ENCODE measurements at regions not wholly inside any gene's neighbourhood (a gene's known extent, or its start where the extent isn't known, plus 50 kb on each side); places are given as distances from the start of the nearest gene placed in this dataset.

DNA sequence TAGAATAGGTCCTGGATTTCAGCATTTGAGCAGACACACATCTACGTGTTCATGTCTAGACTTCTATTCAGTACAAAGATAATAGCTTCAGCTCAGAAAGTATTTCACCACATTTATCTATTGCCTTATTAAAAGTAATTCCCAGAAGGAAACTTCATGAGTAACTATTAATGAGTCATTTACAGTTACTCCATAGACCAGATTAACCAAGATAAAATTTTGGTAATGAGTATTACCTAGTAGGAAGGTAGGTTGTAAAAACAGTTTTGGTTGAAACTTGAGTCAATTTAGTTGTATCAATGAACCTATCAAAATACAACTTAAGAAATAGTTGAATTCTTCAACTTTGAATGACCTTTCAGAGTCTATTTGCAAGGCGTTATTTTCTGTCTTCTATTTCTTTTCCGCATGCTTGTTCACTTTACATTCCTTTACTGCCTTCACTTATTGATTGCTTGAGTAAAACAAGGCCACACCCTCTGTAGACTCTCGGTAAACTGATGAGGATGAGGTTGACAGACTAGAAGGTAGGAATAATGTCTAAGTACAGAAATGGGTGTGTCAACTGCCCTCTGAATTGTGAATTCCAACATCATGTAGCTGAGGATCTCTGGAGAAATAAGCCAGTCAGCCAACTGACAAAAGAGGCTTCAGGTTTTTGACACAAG lies 1165.6 kb upstream of the ZEB2 start:
- DNase-seq (ENCODE audit: low read depth in 4 of 4, low spot score in 3 of 4), result no peak

DNA sequence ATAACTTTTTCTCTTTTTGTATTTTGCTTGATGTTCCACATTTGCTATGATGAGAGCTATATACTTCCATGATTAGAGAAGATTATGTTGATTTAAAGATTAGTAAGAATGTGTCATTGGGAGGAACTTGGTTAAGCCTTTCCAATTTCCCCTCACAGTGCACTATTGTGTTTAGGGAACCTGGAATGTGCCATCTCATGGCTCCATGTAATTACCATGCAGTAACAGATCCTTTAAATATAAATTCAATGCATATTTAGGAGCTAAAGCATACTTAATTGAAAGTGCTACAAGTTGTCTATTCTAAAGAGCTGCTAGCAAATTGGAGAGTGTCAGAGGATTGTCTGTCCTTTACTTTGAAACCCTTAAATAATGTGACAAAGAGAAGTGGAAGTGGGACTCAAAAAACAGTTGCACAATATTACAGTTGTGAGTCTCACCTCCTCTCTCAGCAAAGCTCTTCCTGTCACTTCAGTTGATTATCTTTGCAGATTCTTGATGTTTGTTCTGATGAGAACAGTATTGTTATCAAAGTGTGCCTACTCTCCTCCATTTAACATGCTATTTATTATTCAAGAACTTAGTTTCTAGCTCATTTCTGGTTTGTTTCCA lies 1162.7 kb upstream of the ZEB2 start:
- no peak for DNase-seq (ENCODE audit: low read depth in 4 of 4, low spot score in 3 of 4)

DNA sequence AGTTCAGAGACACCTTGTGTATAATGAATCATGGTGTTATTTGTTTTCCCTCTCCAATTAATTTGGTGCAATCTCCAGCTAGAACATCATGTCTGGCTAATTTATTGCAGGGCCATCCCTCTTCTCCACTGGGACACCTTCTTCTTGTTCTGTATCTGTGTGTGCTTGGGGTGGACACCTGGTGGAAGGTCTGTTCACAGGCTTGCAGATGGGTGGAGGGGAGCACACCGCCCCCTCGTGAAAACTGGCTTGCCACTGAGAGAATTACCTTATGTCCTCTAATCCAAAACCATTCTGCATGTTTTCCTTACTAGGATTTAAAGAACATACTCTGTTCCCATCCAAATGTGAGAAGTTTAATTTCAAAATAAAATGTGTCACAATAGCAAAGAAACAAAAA lies 1160.4 kb upstream of the ZEB2 start:
- DNase-seq (ENCODE audit: low read depth in 4 of 4, low spot score in 3 of 4), result no peak

DNA sequence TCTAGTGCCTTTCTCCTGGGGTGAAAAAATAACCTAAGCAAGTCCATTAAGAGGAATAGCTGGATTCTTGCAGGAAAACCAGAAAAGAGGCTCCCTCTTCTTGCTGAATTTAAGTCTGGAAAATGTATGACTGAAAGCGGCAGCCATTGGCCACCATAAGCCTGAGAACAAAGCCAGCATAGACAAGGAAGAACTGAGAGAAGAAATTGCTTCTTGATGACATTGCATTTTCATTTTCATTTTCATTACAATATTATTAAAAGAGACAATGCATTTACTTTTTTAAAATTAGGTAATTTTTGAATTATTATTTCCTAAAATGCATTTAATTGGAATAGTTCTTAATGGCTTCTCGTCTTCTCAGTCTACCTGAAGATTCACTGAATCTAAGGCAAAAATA lies 1157.5 kb upstream of the ZEB2 start:
- DNase-seq (ENCODE audit: low read depth in 4 of 4, low spot score in 3 of 4), result no peak

DNA sequence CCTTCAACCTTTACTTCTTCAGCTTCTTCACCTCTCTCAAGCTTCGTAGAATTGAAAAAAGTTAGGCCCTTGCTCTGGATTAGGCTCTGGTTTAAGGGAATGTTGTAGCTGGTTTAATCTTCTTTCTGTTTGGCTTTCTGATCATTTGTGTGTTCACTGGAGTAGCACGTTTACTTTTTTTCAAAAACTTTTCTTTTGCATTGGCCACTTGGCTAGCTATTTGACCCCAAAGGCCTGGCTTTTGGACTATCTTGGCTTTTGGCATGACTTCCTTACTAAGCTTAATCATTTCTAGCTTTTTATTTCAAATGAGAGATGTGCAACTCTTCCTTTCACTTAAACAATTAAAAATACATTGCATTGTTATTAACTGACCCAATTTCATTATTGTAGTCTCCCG lies 1154.8 kb upstream of the ZEB2 start:
- no peak for DNase-seq (ENCODE audit: low read depth in 4 of 4, low spot score in 3 of 4)

DNA sequence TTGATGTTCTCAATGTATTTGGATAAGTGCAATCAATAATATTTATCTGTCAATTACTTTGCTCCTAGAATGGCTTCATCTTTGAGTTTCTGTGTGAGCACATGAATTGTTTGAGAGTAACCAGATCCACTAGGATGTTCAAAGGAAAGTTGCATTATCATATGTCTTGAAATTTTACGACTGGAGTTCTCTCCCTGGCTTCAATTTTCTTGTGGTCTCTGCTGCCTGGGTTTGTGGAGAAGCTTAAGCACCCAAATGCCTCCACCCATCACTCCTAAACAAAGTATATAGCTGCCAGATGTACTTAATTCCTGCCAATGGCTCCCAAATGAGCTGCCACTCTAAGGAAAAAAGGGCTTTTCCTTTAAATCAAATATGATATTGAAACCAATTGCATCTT lies 1149.4 kb upstream of the ZEB2 start:
- DNase-seq (ENCODE audit: low read depth in 4 of 4, low spot score in 3 of 4), result no peak

DNA sequence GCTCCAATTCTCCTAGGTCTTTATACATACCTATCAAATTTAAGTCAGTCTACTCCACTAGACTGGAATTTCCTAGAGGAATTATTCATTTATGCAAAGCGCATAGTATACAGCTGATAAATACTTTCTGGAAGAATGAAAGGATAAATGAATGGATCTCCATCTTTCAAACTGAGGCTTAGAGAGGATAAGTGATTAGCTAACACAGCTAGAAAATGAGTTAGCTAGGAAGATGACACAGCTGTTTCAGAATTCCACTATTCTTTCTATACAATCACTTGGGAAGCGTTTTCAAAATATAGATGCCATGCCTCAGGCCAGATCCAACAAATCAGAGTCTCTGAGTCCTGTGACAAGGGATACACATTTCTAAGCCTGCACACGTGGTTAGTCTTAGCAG lies 1146.6 kb upstream of the ZEB2 start:
- no peak for DNase-seq (ENCODE audit: low read depth in 4 of 4, low spot score in 3 of 4)

DNA sequence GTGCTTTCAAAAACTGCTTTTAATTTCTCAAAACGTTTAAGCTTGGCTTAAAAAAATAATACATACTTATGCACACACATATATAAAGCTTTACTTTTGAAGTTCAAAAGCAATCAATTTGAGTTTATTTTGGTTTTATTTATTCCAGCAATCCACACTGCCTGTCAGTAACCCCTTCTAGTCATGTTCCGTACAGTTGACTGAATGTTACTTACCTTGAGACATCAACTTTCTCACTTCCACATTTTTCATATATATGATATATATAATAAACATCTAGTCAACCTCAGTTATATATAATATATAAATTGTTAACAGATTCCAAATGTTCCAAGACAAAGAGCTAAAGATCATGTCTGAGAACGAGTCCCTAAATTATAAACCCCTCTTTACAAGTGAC lies 1137.3 kb upstream of the ZEB2 start:
- no peak for DNase-seq (ENCODE audit: low read depth in 4 of 4, low spot score in 3 of 4)

DNA sequence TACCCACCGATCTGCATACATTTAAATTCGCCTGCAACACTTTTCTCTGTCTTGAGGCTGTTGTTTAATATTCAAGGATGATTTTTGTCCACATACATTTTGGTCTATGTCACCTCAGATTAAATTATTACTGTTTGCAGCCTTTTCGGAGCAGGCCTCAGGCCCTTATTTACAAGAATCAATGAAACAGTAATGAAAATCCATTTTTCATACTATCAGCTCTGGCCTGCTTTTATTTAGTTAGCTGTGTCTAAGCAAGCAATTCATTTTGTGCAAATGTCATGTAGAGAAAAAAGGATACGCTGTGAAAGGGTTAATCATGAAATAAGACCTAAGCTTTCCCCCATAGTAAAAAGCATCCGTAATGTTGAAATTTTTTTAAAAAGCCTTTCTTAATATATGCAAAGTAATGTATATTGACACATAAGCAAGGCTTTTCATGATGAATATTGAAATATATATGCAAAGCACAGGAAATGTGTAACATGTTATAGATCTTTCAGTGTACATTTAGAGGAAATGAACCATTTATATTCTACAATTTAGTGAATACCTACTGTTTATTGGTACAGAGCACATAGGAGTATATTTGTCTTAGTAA lies 1135.3 kb upstream of the ZEB2 start:
- no peak for DNase-seq (ENCODE audit: low read depth in 4 of 4, low spot score in 3 of 4)

DNA sequence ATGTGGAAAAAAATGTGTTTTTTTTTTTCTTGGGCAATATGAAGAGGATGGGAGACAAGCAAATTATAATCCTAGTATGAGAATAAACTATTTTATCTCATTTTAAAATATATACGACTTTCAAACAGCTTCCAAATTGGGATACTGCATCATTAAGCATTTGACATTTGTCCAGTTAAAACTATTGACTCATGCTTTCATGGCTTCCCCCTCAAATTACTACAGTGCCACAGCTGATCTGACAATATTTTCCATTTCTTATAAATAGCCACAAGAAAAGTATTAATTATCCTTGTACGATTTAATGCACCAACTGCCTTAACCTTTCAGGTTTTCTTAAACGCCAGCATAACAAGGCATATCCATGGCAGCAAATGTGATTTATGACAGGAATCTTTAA lies 1134.8 kb upstream of the ZEB2 start:
- no peak for DNase-seq (ENCODE audit: low read depth in 4 of 4, low spot score in 3 of 4)

DNA sequence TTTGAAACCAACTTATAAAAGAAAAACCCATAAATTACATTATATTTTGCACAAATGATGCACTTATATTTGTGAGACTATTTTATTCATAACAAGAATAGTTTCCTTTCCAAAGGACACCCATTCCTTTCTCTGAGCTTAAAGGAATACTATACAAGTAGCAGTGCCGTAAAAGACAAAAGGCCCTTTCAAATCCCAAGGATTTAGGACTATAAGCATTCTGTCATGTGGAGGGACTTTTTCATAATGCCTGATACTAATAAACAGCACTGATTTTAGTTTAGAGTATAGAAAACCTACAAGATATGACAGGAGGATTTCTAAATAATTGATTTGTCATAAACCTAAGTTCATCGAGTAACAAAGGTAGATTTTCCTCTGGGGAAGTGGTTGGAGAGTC lies 1134.2 kb upstream of the ZEB2 start:
- no peak for DNase-seq (ENCODE audit: low read depth in 4 of 4, low spot score in 3 of 4)

DNA sequence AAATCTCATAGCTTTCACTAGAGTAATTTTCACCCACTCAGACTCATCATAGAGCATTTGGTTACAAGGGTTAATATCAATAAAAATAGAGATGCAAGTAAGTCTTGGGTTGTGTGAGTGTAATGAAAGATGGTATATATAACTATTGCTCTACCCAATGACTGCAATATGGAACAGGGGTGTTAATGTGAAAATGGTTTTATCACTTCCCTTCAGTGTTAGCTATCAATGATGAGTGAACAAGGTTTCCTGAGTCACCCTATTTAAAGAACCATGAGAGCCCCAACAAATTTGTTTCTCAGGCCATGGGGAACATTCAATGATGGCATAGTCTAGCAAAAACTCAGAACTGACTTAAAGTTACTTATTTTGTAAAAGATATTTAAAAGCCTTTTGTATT lies 1133.6 kb upstream of the ZEB2 start:
- DNase-seq (ENCODE audit: low read depth in 4 of 4, low spot score in 3 of 4), result no peak

DNA sequence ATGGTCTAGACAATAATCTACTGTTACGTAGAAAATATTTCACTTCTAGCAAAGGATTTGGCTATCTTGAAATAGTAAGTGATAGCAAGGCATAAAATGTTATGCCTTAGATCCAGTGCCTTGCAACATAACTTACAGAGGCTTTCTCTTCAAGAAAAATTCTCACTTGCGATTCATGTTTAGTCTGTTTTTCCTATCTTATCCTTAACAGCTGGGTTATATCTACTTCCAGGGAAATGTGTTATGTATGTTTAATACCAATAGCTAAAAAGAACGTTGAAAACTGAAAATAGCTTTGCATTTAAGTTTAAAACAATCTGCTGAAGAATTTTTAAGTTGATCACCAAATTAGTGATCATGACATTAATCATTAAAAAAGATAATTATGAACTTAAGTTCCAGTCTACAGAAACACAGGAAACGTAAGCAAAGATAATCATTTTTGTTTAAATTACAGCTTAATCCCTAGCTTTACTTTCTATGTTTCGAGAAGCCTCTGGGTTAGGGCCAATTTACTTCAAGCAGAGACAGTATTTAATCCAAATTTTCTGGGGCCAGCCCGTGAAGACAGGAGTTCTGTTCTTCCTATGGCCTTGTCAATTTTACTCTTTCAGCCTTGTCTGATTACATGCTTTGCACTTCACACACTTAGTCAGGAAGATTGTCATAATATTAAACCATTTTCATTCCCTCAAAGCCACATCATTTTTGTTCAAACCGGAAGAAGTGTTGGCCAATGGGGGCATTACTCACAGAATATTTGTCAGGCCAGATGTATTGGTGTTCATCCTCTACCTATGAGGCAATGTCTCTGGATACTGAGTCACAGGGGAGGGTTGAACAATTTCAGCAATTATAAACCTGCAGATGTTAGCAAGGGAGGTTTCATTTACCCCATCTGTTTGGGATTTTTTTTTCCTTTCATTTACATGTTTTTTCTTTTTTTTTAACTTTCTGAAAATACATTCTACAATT lies 1132.9 kb upstream of the ZEB2 start:
- DNase-seq (ENCODE audit: low read depth in 4 of 4, low spot score in 3 of 4), result peak in 1 of 4 donors; percentile 11

DNA sequence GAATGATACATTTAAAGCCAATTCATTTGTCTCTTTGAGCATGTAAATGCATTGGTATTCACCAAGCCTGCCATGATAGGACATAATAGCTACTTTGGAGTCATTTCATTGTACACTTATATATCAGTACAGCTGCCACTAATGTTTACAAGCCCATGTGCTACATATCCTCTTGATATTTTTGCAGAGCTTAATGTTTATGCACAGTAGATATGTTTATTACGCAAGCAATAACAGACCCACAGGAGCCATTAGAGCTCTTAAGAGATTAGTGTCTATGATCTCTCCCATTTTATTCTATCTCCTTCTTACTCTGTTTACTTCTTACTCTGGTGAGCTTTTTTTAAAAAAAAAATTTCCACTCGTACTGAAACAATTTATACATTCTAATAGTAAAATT lies 1132.1 kb upstream of the ZEB2 start:
- DNase-seq (ENCODE audit: low read depth in 4 of 4, low spot score in 3 of 4), result no peak

DNA sequence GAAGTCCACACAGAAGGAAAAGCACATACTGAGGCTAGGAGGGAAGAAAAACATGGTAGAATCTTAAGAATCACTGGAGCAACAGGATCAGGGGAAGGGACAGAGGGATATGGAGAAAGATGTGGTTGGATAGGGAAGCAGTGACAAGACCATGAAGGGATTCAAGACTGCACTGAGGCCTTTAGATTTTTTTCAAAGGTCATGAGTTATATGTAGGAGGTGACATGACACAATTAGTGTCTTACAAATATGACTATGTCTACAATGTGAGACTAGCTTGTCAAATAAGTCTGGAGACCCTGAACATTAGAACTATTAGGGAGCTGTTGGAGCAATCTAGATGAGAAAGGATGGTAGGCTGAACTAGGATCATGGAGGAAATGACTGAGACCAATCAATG lies 1130.3 kb upstream of the ZEB2 start:
- no peak for DNase-seq (ENCODE audit: low read depth in 4 of 4, low spot score in 3 of 4)

DNA sequence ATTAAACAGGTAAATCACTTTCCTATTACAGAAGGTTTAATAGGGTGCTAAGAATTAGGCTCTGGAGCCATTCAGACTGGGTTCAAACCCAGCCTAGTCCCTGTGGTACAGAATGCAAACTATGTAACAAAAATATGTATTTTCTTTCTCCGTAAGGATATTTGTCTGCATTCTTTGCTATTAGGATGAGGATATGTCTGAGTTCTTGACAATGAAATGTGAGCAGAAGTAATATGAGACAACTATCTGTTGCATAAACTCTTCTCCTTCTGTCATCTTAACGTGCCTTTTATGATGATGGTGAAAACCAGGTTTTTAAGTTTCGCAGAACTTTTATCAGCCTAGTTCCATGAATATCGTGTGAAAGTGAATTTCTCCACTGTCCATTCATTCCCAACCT lies 1129.1 kb upstream of the ZEB2 start:
- DNase-seq (ENCODE audit: low read depth in 4 of 4, low spot score in 3 of 4), result no peak

DNA sequence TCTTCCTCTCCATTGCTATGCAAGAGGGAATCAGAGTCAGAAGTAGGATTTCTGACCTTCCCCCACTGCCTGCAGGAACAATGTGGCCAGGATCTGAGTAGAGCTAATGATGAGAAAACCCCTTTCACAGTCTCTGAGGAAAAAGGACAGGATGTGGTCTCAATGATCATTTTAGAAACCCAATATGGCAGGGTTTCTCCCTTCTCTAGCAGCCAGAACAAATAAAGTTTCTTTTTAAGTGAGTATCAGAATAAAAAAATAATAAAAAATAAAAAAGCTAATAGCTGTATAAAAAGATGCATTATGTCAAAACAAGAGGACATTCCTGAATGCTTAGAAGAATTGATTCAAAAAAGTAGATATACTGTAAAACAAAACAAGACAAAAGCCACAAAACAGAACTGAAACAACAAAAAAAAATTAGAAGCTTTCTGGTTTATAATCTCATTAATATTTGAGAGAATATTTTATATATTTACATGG lies 1124.9 kb upstream of the ZEB2 start:
- no peak for DNase-seq (ENCODE audit: low read depth in 4 of 4, low spot score in 3 of 4)

DNA sequence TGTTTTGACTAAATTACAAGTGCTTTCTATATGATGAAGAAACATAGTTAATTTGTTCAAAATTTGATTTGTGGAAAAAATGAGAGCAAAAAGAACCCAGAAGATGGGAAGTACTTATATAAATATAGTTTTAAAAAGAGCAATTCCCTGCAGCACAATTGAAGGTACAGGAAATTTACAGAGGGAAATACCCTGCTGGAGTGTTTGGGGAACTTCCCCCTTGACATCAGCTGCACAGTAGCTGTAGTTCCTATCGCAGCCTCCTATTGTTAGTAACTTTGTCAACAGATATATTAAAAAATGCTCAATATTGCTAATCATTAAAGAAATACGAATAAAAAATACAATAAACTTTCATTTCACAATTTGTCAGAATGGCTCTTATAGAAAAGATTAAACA lies 1118.8 kb upstream of the ZEB2 start:
- DNase-seq (ENCODE audit: low read depth in 4 of 4, low spot score in 3 of 4), result no peak

DNA sequence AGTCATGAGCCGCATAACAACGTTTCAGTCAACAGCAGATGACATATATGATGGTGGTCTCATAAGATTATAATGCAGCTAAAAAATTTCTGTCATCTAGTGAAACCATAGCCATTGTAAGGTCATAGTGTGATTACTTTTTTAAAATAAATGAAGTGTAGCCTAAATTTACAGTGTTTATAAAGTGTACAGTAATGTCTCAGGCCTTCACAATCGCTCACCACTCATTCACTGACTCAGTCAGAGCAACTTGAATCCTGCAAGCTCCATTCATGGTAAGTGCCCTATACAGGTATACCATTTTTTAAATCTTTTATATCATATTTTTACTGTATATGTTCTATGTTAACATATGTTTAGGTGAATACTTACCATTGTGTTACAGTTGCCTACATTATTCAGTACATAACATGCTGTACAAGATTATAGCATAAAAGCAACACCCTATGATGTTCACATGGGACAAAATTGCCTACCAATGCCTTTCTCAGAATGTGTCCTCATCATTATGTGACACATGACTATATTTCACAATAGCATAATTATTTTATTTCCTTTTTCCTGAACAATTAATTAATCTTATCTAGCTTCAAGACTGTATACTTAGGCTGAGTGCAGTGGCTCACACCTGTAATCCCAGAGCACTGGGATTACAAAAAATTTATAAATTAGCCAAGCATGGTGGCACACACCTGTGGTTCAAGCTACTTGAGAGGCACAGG lies 1115.9 kb upstream of the ZEB2 start:
- no peak for DNase-seq (ENCODE audit: low read depth in 4 of 4, low spot score in 3 of 4)

DNA sequence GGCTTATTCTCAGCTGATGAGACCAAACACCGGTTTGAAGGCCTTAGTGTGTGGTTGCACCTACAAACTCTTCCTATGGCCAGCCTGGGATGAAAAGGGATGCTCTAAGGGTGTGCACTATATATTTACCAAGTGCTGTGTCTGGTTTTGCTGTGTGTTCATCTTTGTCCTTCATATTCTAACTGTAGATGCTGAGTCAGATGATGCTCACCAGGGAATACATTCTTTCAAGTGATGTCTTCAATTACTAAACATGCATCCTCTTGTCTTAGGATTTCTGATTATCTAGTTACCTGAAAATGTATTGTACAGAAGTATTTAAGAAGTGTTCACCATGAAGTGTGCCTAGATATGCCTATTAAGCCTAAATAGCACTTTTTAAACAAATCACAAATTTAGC lies 1111.6 kb upstream of the ZEB2 start:
- DNase-seq (ENCODE audit: low read depth in 4 of 4, low spot score in 3 of 4), result no peak

DNA sequence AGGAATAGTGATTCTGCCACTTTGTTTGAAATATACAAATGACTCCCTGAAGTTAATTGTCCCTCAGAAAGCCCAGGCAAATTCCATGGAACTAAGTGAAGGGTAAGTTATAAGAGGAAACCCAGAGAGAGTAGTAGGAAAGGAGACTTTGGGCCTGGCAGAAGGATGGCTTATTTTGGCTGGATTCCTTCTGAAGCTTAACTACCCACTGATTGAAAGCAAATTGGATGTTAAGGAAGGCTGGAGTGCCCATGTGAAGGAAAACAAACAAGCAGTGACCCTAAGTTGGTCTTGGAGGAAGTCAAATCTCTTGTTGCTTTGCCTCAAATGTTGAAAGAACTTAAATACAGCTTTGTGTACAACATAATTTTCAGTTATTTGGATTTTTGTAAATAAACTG lies 1106.4 kb upstream of the ZEB2 start:
- no peak for DNase-seq (ENCODE audit: low read depth in 4 of 4, low spot score in 3 of 4)
